Subcutaneous abdominal adipose tissue (tissue), 5 donors: ENCODE measurements at regions not wholly inside any gene's neighbourhood (a gene's known extent, or its start where the extent isn't known, plus 50 kb on each side); places are given as distances from the start of the nearest gene placed in this dataset.

Source experiments
- H3K27ac ChIP-seq: one replicate; pipeline ENCODE4 v1.7.0; 2013; ENCODE audit warnings: low read depth, mild to moderate bottlenecking, inconsistent platforms, low read length, moderate library complexity
- H3K27me3 ChIP-seq, 5 donors: one replicate each; pipeline ENCODE4 v1.7.0; 2013; ENCODE audit warnings: low read length in 5 of 5, inconsistent platforms in 1 of 5; ENCODE audit not compliant: control insufficient read depth in 5 of 5, insufficient read depth in 4 of 5
- H3K36me3 ChIP-seq, 5 donors: one replicate each; pipeline ENCODE4 v1.7.0; 2013; ENCODE audit warnings: low read length in 5 of 5; ENCODE audit not compliant: control insufficient read depth in 5 of 5, insufficient read depth in 5 of 5
- H3K4me1 ChIP-seq, 5 donors: one replicate each; pipeline ENCODE4 v1.7.0; 2013; ENCODE audit warnings: low read length in 5 of 5, mild to moderate bottlenecking in 3 of 5, moderate library complexity in 1 of 5; ENCODE audit not compliant: control insufficient read depth in 5 of 5, insufficient read depth in 5 of 5
- H3K4me3 ChIP-seq, 5 donors: one replicate each; pipeline ENCODE4 v1.7.0; 2013; ENCODE audit warnings: low read length in 5 of 5, low read depth in 1 of 5
- H3K9ac ChIP-seq, 5 donors: one replicate each; pipeline ENCODE4 v1.7.0; 2013; ENCODE audit warnings: low read length in 5 of 5, mild to moderate bottlenecking in 4 of 5, moderate library complexity in 3 of 5
- H3K9me3 ChIP-seq, 5 donors: one replicate each; pipeline ENCODE4 v1.7.0; 2013; ENCODE audit warnings: low read length in 5 of 5; ENCODE audit not compliant: control insufficient read depth in 5 of 5
- donor health status: healthy.
- donor health status: healthy.
- donor health status: healthy.
- donor health status: healthy.
- donor health status: healthy.

DNA sequence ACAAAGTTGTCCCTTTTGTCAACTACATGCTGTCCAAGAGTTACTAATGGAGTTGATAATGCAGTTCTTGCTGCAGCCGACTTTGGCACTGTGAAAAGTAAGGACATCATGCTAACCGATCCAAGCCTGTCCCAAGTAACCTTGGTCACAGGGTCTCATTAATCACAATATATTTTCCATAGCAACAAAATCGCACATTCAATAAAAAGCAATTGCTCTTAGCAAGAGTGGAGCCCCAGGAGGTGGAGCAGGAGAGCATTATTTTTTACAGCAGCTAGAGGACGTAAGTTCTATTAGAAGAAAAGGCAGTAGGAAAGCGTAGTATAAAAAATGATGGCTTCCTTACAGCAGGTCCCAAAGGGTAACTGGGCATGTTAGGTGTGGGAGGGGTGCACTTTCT lies 570.3 kb downstream of the EBF1 start:
- Histone ChIP-seq H3K9me3 (no peaks in the 10 kb centered on the region), H3K27me3 (no peaks in the 10 kb centered on the region), H3K27ac (no peak overlapping the region)

DNA sequence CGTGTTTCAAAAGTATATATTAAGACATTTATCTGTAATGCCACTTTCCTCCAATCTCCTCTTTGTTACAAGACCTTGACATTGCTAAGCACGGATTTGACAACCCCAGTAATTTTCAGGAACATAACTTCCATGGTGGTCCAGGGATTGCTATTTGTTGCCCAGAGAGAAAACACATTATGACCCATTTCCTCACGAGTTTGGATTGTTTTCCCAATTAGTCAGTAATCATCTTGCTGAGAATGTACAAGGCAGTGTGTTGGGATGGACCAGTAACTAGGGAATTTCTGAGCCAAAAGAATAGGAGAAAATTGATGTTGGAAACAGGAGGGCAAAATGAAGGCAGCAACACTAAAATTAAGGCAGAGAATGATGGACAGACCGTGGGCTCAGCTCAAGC lies 574.1 kb downstream of the EBF1 start:
- no peak overlapping the region for H3K9ac ChIP-seq
- no peaks in the 10 kb centered on the region for H3K27me3 ChIP-seq
- H3K4me1 ChIP-seq: peaks cover 3 to 29% (median 17%) of the 10 kb centered on the region in 5 donors
- no peak overlapping the region for H3K4me3 ChIP-seq
- no peak overlapping the region for H3K27ac ChIP-seq
- H3K9me3 ChIP-seq: no peaks in the 10 kb centered on the region
- H3K36me3 ChIP-seq: no peaks in the 10 kb centered on the region

More for the DNA sequence above, 570.3 kb downstream of the EBF1 start:
- H3K9ac ChIP-seq: no peak overlapping the region
- H3K36me3 ChIP-seq: no peaks in the 10 kb centered on the region
- H3K4me3 ChIP-seq: no peak overlapping the region
- peaks cover 0 to 26% (median 8%) of the 10 kb centered on the region in 5 donors for H3K4me1 ChIP-seq

DNA sequence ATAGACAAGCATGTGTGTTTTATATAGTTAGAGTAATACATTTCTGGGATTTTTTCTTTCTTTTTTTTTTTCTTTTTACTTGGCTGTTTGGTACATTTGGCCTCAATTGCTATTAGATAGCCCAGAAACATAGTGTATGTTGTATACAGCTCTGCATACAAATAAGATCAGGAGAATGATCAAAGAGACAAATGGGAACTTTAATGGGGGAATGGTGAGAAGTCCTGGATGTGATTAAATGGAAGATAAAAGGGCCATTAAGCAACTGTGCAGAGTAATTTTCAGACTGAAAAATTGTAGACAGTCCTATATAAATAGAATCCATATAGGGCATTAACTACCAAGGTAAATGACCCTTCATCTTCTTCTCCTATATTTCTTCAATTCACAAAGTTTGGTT lies 575.6 kb downstream of the EBF1 start:
- no peaks in the 10 kb centered on the region for H3K27me3 ChIP-seq
- no peak overlapping the region for H3K9ac ChIP-seq
- H3K4me1 ChIP-seq: peaks cover 3 to 24% (median 19%) of the 10 kb centered on the region in 5 donors
- H3K36me3 ChIP-seq: no peaks in the 10 kb centered on the region
- no peak overlapping the region for H3K27ac ChIP-seq
- no peaks in the 10 kb centered on the region for H3K9me3 ChIP-seq
- H3K4me3 ChIP-seq: no peak overlapping the region

DNA sequence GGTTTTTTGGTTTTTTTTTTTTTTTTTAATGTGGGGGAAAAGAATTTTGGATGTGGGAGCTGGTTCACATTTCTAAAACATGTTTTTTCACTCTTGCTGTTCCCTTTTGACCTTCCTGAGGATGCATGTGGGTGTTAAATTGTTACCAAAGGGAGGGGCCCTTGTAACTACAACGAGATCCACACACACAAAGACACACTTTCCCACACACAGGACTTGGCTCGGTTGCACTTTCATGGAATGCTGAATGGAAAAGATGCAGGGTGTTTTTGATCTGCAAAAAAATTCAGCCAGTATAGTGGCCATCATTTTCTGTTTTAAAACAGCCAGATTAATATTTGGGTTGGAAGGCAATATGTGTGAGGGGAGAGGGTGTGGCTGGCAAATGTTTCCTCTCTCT lies 576.9 kb downstream of the EBF1 start:
- Histone ChIP-seq H3K4me1 (peaks cover 3 to 23% (median 19%) of the 10 kb centered on the region in 5 donors), H3K9me3 (no peaks in the 10 kb centered on the region), H3K27me3 (no peaks in the 10 kb centered on the region), H3K27ac (peak overlapping the region; percentile 81), H3K36me3 (no peaks in the 10 kb centered on the region), H3K4me3 (no peak overlapping the region), H3K9ac (peak overlapping the region in 1 of 5 donors; percentile 60)

DNA sequence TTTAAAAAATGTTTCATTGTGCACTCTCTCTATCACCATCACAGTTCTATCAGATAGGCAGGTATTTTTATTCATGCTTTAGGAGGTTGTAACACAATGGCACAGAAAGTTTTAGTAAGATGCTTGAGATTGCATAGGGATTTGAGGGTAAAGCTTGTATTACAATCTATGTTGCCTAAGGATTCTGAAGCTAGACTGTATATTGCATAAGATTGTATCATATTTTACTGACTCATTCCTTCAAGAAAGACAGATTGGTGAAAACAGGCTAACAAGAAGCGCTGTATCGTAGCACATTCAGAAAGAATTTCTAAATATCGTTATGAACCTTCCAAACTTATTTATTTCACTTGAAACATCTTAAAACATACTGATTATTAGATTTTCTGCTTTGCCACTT lies 577.7 kb downstream of the EBF1 start:
- no peaks in the 10 kb centered on the region for H3K36me3 ChIP-seq
- peak overlapping the region; percentile 81 for H3K27ac ChIP-seq
- peaks cover 3 to 24% (median 21%) of the 10 kb centered on the region in 5 donors for H3K4me1 ChIP-seq
- H3K9ac ChIP-seq: peak overlapping the region in 2 of 5 donors; percentile 42 to 60
- no peaks in the 10 kb centered on the region for H3K27me3 ChIP-seq
- H3K9me3 ChIP-seq: no peaks in the 10 kb centered on the region
- no peak overlapping the region for H3K4me3 ChIP-seq

DNA sequence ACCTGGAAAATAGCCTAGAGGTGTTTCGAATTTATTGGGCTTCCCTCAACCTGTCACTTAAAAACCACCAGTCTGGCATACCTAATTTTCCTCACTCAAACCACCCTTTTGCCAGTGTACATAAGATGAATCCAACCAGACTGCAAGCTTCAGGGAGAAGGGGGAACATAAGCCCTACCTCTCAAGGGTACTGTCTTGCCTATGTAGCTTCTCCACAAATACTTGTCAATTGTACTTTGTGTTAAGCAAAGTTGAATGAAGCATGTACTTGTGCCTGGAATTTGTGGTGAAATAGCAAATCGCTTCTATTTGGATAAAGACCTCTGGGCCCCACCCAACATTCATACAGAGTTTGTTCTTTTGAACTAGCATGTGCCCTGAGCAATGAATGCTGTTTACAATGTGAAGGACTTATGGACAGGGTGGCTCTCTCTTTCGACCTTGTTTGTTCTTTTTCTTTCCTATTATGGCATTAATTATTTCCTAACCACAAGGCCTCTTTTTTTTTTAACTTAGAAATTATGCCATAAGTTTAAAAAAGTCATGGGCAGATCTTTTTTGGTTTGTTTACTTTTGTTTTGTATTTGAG lies 580.2 kb downstream of the EBF1 start:
- H3K27ac ChIP-seq: peak overlapping the region; percentile 74
- no peak overlapping the region for H3K4me3 ChIP-seq
- H3K27me3 ChIP-seq: no peaks in the 10 kb centered on the region
- H3K36me3 ChIP-seq: no peaks in the 10 kb centered on the region
- no peak overlapping the region for H3K9ac ChIP-seq
- H3K4me1 ChIP-seq: peaks cover 3 to 42% (median 32%) of the 10 kb centered on the region in 5 donors
- H3K9me3 ChIP-seq: no peaks in the 10 kb centered on the region

DNA sequence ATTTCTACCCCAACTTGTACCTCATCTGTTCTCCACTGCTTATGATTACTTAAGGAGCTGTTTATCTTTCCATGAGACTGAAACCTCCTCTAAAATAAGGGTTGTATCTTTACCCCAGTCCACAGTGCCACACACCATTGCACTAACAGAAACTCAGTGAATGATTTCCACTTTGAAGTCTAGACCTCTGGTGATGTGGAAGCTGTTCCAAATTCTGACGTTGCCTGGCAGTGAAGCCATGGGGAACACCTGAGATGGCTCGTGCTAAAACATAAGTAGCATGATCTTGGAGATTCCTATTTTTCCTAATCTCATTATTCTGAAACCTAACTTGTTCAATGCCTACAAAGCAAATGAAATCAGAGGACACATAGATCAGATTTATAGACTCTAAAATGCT lies 583.2 kb downstream of the EBF1 start:
- H3K9ac ChIP-seq: no peak overlapping the region
- no peak overlapping the region for H3K4me3 ChIP-seq
- H3K27me3 ChIP-seq: no peaks in the 10 kb centered on the region
- peak overlapping the region; percentile 4 for H3K27ac ChIP-seq
- H3K9me3 ChIP-seq: no peaks in the 10 kb centered on the region
- H3K4me1 ChIP-seq: peaks cover 2 to 51% (median 35%) of the 10 kb centered on the region in 5 donors
- H3K36me3 ChIP-seq: no peaks in the 10 kb centered on the region

DNA sequence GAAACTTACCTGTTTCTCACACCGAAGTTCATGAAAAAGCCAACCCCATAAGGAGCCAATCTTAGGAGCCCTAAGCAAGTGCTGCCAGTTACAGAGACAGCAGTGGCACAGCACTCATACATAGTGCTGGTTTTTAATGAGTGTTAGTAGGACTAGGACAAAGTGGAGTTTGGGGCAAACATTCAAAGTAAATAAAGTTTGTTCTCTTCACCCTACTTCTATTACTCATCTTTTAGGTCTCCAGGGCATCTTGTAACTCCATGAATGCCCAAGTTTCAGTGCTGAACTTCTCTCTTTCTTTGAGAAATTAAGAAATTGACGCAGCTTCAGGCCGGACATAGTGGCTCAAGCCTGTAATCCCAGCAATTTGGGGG lies 584.7 kb downstream of the EBF1 start:
- H3K27ac ChIP-seq: peak overlapping the region; percentile 95
- no peaks in the 10 kb centered on the region for H3K36me3 ChIP-seq
- peaks cover 2 to 51% (median 35%) of the 10 kb centered on the region in 5 donors for H3K4me1 ChIP-seq
- H3K4me3 ChIP-seq: peak overlapping the region in 1 of 5 donors; percentile 25
- H3K9me3 ChIP-seq: no peaks in the 10 kb centered on the region
- H3K27me3 ChIP-seq: no peaks in the 10 kb centered on the region
- H3K9ac ChIP-seq: peak overlapping the region in 2 of 5 donors; percentile 60 to 63

DNA sequence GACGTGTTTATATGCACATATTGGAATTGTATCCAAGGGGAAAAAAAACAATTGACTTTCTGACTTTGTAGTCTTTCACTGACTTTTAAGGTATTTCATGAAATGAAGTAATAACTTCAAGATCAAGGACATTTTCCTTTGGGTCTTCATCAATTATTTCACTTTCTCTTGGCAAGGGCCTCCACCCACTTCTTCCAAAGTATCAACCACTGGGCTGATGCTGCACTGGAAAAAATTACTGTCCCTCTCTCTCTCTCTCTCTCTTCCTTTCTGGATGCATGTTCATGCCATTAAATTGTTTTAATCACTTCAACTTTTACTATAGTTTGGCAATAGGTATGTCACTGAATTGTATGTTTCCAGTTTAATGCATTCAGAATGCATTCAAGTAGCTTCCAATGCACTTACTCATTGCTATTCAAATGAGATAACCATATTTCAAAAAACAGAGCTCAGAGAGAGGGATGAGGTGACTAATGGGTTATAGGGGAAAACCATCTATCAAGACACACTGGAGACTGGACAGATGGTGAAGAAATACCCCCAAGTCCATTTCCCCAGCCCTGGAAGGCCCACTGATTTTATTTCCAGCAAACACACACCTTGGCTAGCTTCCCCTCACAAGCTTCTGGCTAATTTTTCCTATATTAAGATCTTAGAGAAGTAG lies 585.3 kb downstream of the EBF1 start:
- peak overlapping the region; percentile 95 for H3K27ac ChIP-seq

DNA sequence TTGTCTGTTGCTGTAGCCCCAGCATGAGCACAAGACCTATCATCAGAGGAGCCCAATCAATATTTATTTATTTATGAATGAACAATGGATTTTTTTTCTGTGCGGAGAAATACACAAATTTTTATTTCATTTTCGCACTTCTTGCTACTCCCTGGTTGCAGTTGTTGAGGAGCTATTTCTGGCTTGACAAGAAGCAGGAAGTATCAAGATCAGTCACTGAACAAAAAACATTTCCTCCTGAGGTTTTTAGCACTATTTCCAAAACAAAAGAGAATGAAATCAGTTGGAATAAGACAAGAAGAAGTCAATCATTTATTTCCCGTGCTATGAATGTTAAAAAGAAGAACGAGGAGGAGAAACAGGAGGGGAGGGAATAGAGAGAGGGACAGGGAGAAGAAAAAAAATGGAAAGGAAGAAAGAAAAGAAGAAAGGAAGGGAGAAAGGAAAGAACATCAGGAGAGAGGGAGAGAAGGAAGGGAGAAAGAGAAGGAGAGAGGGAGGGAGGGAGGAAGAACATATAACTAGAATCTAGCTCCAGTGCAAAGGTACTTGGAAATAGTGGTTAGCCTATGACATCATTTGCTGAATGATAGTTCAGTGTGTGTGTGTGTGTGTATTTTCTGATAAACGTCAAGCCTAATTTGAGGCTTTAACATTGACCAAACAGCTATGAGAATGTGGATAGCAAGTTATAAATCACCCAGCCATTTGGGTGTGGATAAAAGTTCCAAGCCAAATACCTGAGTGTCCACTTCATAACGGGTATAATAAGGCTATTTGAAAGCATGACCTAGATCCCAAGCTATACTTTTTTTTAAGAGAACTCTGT lies 586.0 kb downstream of the EBF1 start:
- peak overlapping the region in 1 of 5 donors; percentile 67 for H3K9ac ChIP-seq
- H3K4me3 ChIP-seq: peak overlapping the region in 1 of 5 donors; percentile 36
- peak overlapping the region; percentile 95 for H3K27ac ChIP-seq

More for the DNA sequence above, 585.3 kb downstream of the EBF1 start:
- no peaks in the 10 kb centered on the region for H3K9me3 ChIP-seq
- H3K27me3 ChIP-seq: no peaks in the 10 kb centered on the region
- no peaks in the 10 kb centered on the region for H3K36me3 ChIP-seq
- peak overlapping the region in 1 of 5 donors; percentile 25 for H3K4me3 ChIP-seq
- H3K4me1 ChIP-seq: peaks cover 2 to 48% (median 33%) of the 10 kb centered on the region in 5 donors
- H3K9ac ChIP-seq: peak overlapping the region in 2 of 5 donors; percentile 60 to 63

More for the DNA sequence above, 586.0 kb downstream of the EBF1 start:
- Histone ChIP-seq H3K27me3 (no peaks in the 10 kb centered on the region), H3K9me3 (no peaks in the 10 kb centered on the region), H3K4me1 (peaks cover 2 to 47% (median 29%) of the 10 kb centered on the region in 5 donors), H3K36me3 (no peaks in the 10 kb centered on the region)
